HepG2 (cell line): ENCODE measurements at regions not wholly inside any gene's neighbourhood (a gene's known extent, or its start where the extent isn't known, plus 50 kb on each side); places are given as distances from the start of the nearest gene placed in this dataset.

Experiments
- RBM39 ChIP-seq: fragments of 200-400 bp; formaldehyde crosslinking; IDR thresholded peaks from one replicate; pipeline ENCODE4 v1.6.1; 2018; ENCODE audit warnings: antibody characterized with exemption, mild to moderate bottlenecking, low read depth, low read length; ENCODE audit not compliant: poor library complexity, severe bottlenecking
- TF ChIP-seq, protein P1 (sequence below): sonication (generic); formaldehyde crosslinking; IDR thresholded peaks from 2 replicates; pipeline ENCODE4 v1.5.0; 2020; ENCODE audit warnings: mild to moderate bottlenecking, missing genetic modification reagents, moderate library complexity

DNA sequence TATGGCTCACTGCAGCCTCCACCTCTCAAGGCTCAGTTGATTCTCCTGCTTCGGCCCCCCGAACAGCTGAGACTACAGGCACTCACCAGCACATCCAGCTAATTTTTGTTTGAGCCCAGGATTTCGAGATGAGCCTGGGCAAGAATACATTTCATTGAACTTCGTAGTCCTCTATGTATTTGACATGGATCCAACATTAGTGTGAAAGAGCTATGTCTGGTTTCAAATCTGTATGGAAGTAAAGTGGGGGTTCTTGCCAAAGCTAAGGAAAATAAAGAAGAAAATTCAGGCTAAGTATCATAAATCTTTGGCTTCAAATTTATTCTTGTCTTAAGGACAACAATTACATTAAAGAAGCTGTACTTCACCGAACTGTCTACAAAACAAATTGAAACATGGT, 1291.7 kb upstream of the CRIM1 start:
- TF ChIP-seq RBM39, result no peak
- TF ChIP-seq, protein P1, sequence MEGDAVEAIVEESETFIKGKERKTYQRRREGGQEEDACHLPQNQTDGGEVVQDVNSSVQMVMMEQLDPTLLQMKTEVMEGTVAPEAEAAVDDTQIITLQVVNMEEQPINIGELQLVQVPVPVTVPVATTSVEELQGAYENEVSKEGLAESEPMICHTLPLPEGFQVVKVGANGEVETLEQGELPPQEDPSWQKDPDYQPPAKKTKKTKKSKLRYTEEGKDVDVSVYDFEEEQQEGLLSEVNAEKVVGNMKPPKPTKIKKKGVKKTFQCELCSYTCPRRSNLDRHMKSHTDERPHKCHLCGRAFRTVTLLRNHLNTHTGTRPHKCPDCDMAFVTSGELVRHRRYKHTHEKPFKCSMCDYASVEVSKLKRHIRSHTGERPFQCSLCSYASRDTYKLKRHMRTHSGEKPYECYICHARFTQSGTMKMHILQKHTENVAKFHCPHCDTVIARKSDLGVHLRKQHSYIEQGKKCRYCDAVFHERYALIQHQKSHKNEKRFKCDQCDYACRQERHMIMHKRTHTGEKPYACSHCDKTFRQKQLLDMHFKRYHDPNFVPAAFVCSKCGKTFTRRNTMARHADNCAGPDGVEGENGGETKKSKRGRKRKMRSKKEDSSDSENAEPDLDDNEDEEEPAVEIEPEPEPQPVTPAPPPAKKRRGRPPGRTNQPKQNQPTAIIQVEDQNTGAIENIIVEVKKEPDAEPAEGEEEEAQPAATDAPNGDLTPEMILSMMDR, result no peak
